GM19238 (cell line): ENCODE measurements at regions not wholly inside any gene's neighbourhood (a gene's known extent, or its start where the extent isn't known, plus 50 kb on each side); places are given as distances from the start of the nearest gene placed in this dataset.
"Not testable (repeated sequence)": the region's sequence is repeated elsewhere in the genome, so short reads cannot be mapped to it uniquely, and the experiment has no call there.

Experiments
- DNase-seq: peaks from one replicate; pipeline ENCODE4 v3.0.0; 2011; ENCODE audit warnings: low spot score; ENCODE audit not compliant: insufficient read length

- not testable (repeated sequence) for DNase-seq
These were observed 147.2 kb upstream of the TRIB2 start for GRCh38 chr2:12569510-12569909.

GRCh38 chr2:12569929-12570328, 146.8 kb upstream of the TRIB2 start:
- not testable (repeated sequence) for DNase-seq

- DNase-seq: no peak
These were observed 139.6 kb upstream of the TRIB2 start for GRCh38 chr2:12577091-12577490.

- DNase-seq: no peak
These were observed 139.0 kb upstream of the TRIB2 start for GRCh38 chr2:12577567-12578253.

GRCh38 chr2:12579018-12579417, 137.7 kb upstream of the TRIB2 start:
- no peak for DNase-seq

GRCh38 chr2:12584338-12584737, 132.4 kb upstream of the TRIB2 start:
- DNase-seq: no peak

- no peak for DNase-seq
These were observed 131.0 kb upstream of the TRIB2 start for GRCh38 chr2:12585784-12586183.

GRCh38 chr2:12587228-12587627, 129.5 kb upstream of the TRIB2 start:
- DNase-seq: no peak

- DNase-seq: no peak
These were observed 128.8 kb upstream of the TRIB2 start for GRCh38 chr2:12587729-12588522.

- no peak for DNase-seq
These were observed 127.8 kb upstream of the TRIB2 start for GRCh38 chr2:12588986-12589385.

- DNase-seq: no peak
These were observed 126.9 kb upstream of the TRIB2 start for GRCh38 chr2:12589802-12590320.

GRCh38 chr2:12592296-12592695, 124.4 kb upstream of the TRIB2 start:
- DNase-seq: no peak

GRCh38 chr2:12594590-12594989, 122.1 kb upstream of the TRIB2 start:
- no peak for DNase-seq

- DNase-seq: no peak
These were observed 120.0 kb upstream of the TRIB2 start for GRCh38 chr2:12596771-12597170.

GRCh38 chr2:12597610-12598009, 119.1 kb upstream of the TRIB2 start:
- DNase-seq: no peak

GRCh38 chr2:12602661-12603060, 114.1 kb upstream of the TRIB2 start:
- no peak for DNase-seq

- DNase-seq: no peak
These were observed 112.9 kb upstream of the TRIB2 start for GRCh38 chr2:12603781-12604295.

- DNase-seq: no peak
These were observed 112.4 kb upstream of the TRIB2 start for GRCh38 chr2:12604341-12604740.

GRCh38 chr2:12605366-12605765, 111.4 kb upstream of the TRIB2 start:
- DNase-seq: no peak

GRCh38 chr2:12605936-12606335, 110.8 kb upstream of the TRIB2 start:
- no peak for DNase-seq

- no peak for DNase-seq
These were observed 110.2 kb upstream of the TRIB2 start for GRCh38 chr2:12606472-12607000.

GRCh38 chr2:12607971-12608370, 108.8 kb upstream of the TRIB2 start:
- DNase-seq: no peak
